Astrocyte (in vitro differentiated cells and primary cell): ENCODE measurements at regions not wholly inside any gene's neighbourhood (a gene's known extent, or its start where the extent isn't known, plus 50 kb on each side); places are given as distances from the start of the nearest gene placed in this dataset.

Source experiments
- CTCF ChIP-seq: IDR thresholded peaks from 2 replicates; pipeline ENCODE4 v1.5.1; 2011; ENCODE audit warnings: low read depth, mild to moderate bottlenecking, inconsistent platforms, low read length, moderate library complexity; ENCODE audit not compliant: insufficient read depth
- EZH2 ChIP-seq: IDR thresholded peaks from 2 replicates; pipeline ENCODE4 v1.6.1; 2012; ENCODE audit warnings: mild to moderate bottlenecking, low read length, inconsistent platforms; ENCODE audit not compliant: insufficient read depth

- TF ChIP-seq CTCF (no peak), EZH2 (no peak)
Observed at GRCh38 chr5:121533814-121534213, 317.9 kb upstream of the FTMT start.
